HPDE6-E6E7 (cell line): ENCODE measurements at regions not wholly inside any gene's neighbourhood (a gene's known extent, or its start where the extent isn't known, plus 50 kb on each side); places are given as distances from the start of the nearest gene placed in this dataset.

Experiments used
- DNase-seq: peaks from one replicate; pipeline ENCODE4 v3.0.0; 2011; ENCODE audit warnings: missing footprints; ENCODE audit errors: extremely low spot score

DNA sequence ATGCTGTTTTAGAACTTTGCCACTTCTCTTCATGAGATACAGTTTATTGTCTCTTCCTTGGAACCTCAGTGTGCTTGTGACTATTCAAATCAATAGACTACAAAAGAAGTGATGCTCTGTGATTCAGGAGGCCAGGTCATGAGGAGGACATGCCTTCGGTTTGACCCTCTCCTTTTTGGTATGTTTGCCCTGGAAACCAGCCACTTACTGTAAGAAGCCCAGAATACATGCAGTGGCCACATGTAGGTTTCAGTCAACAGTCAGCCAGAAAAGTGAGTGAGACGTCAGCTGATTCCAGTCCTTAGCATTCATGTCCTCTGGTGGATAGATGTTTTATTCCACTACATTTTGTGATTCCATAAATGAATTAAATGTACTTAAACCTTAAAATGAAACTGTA, 328.7 kb downstream of the PCDH18 start:
- no peak for DNase-seq

DNA sequence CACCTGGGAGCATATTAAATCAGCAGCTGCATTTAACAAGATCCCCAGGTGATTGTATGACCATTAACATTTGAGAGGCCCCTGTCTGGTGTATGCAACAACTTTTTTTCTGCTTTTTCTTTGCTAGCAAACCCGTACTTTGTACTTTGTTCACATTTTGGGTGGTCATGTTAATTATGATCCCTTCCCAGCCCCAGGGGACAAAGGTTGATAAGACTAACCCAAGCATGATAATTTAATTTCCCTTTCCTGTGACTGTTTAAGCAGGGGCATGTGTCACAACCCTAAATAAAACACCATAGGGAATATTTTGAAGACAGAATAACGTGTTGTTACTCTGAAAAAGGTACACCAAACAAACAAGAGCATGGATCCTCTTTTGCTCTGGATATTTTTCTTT, 332.0 kb downstream of the PCDH18 start:
- no peak for DNase-seq

DNA sequence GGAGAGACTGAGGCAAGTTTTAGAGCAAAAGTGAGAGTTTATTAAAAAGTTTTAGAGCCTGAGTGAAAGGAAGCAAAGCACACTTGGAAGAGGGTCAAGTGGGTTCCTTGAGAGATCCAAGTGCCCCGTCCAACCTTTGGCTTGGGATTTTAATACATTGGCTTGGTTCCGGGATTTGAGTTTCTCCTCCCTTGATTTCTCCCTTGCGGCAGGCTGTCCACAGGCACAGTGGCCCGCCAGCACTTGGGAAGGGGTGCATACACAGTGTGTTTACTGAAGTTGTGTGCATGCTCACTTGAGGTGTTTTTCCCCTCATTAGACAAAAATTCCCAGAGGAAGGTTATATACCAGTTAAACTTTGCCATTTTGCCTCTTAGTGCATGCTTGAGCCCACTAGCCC, 333.5 kb downstream of the PCDH18 start:
- DNase-seq, result no peak

GRCh38 chr4:137194670-137195069, 337.6 kb downstream of the PCDH18 start:
- no peak for DNase-seq

GRCh38 chr4:137193564-137193963, 338.7 kb downstream of the PCDH18 start:
- no peak for DNase-seq

- no peak for DNase-seq
Observed at GRCh38 chr4:137181293-137181899, 350.9 kb downstream of the PCDH18 start.

GRCh38 chr4:137180349-137180748, 351.9 kb downstream of the PCDH18 start:
- no peak for DNase-seq

GRCh38 chr4:137156807-137157206, 375.5 kb downstream of the PCDH18 start:
- no peak for DNase-seq

- DNase-seq, result no peak
Observed at GRCh38 chr4:137156054-137156453, 376.2 kb downstream of the PCDH18 start.

DNA sequence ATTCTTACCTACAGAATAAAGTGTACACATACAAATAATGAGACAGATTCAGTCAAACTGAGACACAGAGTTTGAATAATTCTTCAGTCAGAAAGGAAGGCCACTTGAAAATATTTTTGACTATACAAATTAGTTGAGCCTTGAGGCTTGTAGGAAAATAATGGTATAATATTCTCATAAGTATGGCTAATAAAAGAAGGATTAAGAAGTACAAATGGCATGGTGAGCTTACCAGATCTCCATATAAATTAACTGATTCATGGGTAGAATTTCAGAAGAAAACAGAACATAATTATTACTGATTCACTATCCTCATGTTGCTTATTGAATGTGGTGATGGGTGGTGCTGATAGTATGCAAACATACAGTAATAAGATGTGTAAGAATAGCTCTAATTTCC, 401.1 kb downstream of the PCDH18 start:
- no peak for DNase-seq

GRCh38 chr4:137129845-137130244, 402.4 kb downstream of the PCDH18 start:
- DNase-seq, result no peak

- DNase-seq, result no peak
Observed at GRCh38 chr4:137129441-137129840, 402.9 kb downstream of the PCDH18 start.

DNA sequence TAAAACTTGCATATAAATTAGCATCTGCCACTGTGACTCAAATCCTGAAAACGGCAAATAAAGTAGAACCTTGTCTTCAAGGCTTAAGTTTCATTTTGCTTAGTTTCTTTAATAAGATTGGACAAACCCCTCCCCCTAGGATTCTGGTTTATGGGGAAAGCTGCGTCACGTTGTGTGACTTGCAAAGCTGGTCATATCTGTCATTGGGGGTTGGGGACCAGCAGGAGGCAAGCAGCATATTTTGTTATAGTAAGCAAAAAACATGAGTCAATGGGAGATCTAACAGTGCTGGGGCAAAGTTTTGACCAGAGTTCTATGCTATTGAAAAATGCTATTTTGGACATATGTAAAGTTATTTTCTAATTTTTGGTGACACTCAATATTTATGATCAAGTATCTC, 407.3 kb downstream of the PCDH18 start:
- DNase-seq, result no peak

DNA sequence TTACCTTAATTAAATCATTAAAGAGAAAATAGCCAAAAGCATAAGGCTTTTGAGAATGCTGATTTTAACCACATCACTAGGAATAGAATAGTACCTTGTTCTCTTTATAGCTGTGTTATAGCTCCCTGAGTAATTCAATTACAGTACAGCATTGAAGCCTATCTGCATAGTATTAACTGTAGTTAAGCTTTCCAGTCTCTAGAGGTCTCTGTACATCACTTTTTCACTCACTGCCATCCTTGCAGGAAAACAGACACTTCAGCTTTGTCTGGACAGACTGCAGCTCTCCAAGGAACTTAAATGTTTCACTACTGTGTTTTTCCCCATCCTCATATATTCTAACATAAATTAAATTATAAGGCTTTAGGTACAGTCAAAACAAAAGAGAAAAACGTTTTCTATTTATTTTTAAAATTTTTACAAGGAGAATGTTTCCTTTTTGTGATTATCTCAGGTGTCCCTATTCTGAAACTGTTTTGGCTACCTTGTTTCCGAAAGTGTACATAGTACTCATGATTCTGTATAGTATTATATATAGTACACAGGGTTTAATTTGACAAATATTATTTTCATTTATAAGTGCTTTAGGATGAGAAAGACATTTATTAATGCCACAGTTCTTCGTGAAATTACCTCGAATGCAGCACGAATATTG, 407.9 kb downstream of the PCDH18 start:
- DNase-seq, result peak; percentile 15

DNA sequence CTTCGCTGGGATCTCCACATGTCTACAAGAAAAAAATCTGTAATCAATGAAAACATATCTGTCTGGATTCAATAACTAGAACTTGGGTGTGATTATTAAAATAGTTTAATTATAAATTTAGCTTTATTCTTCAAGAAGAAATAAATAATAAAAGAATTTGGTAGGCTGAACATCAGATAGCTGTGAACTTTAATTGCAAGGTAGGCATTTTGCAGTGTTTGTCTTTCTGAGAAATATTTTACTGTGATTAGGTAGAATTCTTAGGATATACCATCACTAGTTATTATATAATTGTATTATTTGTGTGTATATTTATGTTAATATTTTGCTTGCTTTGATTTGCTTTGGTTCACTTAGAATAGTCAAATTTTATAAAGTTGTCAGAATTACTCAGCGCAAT, 409.4 kb downstream of the PCDH18 start:
- DNase-seq, result no peak

DNA sequence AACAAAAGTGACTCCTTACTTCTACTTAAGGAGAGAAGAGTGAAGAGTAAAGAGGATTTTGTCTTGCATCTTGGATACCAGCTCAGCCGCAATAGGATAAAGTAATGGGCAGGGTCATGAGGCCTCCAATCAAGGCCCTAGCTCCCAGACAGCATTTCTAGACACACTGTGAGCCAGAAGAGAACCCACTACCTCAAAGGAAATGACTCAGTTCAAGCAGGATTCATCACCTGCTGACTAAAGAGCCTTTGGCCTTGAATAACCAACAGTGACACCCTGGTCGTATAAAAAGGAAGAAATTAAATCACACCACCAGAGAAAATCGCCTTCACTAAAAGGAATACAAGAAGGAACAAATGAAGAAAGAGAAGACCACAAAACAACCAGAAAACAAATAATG, 416.1 kb downstream of the PCDH18 start:
- DNase-seq, result no peak

DNA sequence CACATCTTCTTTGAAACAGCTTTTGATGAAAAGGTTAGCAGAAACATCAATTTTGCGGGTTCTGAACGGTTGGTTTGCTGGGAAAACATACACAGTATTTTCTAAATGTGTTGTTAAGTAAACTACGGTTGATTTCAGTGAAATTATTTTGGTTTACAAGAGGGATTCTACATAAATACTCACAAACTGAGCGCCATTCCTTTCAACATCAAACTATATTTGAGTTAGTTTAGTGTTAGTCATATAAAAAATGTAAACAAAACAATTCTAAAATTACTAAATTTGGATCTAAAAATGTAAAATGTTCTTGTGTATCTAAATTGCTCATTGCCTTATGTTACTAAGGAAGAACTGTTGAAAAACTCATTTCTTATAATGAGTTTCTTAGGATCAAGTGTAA, 425.6 kb downstream of the PCDH18 start:
- DNase-seq, result no peak

GRCh38 chr4:137106287-137106686, 426.0 kb downstream of the PCDH18 start:
- no peak for DNase-seq

GRCh38 chr4:137090951-137091350, 441.3 kb downstream of the PCDH18 start:
- peak; percentile 3 for DNase-seq

GRCh38 chr4:137083571-137084135, 448.6 kb downstream of the PCDH18 start:
- no peak for DNase-seq

DNA sequence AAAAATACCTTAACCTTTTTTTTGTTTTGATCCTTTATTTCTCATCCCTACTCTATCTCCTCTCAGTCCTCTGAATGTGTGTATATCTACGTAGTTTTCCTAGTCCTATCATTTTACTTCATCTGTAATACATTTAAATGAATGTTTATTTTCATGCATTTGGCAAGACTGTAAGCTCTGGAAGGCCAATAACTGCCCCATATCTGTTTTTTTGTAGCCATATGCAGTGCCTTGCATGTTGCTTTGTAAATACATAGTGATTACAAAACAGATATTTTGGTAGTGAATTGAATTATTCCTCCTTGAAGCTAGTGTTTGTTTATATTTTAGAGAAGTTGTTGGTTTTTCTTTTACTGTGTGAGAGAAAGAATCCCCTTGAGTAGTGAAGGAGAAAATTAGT, 450.2 kb downstream of the PCDH18 start:
- DNase-seq, result no peak

DNA sequence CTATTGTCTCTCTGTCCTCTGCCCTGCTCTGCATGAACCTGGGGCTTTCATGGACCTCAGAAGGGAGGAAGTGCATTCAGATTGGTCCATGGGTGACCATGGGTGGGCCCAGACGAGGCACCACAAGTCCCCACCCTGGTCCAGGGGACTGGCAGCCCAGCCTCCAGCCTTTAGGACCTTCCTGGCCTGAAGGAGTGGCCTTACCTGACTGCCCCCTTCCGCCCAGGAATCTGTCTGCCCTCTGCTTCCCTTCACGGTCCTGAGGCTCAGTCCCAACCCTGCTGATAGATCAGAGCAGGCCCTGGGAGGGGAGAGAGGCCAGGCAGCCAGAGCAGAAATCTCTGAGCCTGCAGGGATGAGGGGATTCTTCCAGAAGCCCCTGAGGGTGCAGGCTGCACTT, 455.4 kb downstream of the PCDH18 start:
- DNase-seq, result no peak

DNA sequence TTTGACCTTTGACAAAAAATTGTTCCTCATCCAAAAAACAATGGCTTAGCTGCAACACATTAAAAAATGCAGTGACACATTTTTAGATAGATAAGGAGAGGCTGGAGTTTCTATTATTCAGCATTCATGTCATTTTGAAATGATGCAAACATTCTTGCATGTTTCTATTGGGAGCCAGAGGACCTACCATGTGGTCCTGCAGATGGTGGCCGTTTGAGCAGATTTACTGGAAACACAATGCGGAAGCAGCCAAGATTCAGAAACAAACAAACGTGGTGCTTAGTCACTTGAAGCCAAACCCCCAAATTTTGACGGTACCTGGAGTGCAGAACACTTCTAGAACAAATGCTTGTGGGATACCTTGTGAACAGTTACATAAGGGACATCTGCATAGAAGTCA, 456.7 kb downstream of the PCDH18 start:
- DNase-seq, result no peak

- DNase-seq, result no peak
Observed at GRCh38 chr4:137070614-137071013, 461.7 kb downstream of the PCDH18 start.
